GM18873 (cell line): ENCODE measurements at regions not wholly inside any gene's neighbourhood (a gene's known extent, or its start where the extent isn't known, plus 50 kb on each side); places are given as distances from the start of the nearest gene placed in this dataset.

Experiments used
- ATAC-seq: cut with Tn5 transposase; IDR thresholded peaks from one replicate; pipeline ENCODE4 v1.9.1; 2021; ENCODE audit warnings: mild to moderate bottlenecking, moderate library complexity, moderate number of reproducible peaks; ENCODE audit not compliant: unreplicated experiment, low FRiP score

- ATAC-seq: no peak
Measured at GRCh38 chr6:167730441-167730840, 96.3 kb upstream of the AFDN start.

- ATAC-seq: no peak
Measured at GRCh38 chr6:167731216-167731615, 95.5 kb upstream of the AFDN start.

- no peak for ATAC-seq
Measured at GRCh38 chr6:167731731-167732422, 94.8 kb upstream of the AFDN start.

GRCh38 chr6:167733740-167734661 is 92.7 kb upstream of the AFDN start:
- no peak for ATAC-seq

- ATAC-seq: no peak
Measured at GRCh38 chr6:167734662-167735083, 92.0 kb upstream of the AFDN start.

GRCh38 chr6:167735084-167735950 is 91.4 kb upstream of the AFDN start:
- no peak for ATAC-seq

GRCh38 chr6:167735951-167736288 is 90.8 kb upstream of the AFDN start:
- ATAC-seq: no peak

GRCh38 chr6:167736486-167737204 is 90.1 kb upstream of the AFDN start:
- ATAC-seq: no peak

- ATAC-seq: no peak
Measured at GRCh38 chr6:167737205-167737830, 89.4 kb upstream of the AFDN start.

GRCh38 chr6:167738386-167738785 is 88.3 kb upstream of the AFDN start:
- no peak for ATAC-seq

- ATAC-seq: no peak
Measured at GRCh38 chr6:167739721-167740475, 86.8 kb upstream of the AFDN start.

GRCh38 chr6:167742719-167743303 is 83.9 kb upstream of the AFDN start:
- ATAC-seq: no peak

- no peak for ATAC-seq
Measured at GRCh38 chr6:167744681-167745669, 81.7 kb upstream of the AFDN start.

GRCh38 chr6:167745670-167746389 is 80.9 kb upstream of the AFDN start:
- ATAC-seq: no peak

GRCh38 chr6:167746390-167746907 is 80.3 kb upstream of the AFDN start:
- no peak for ATAC-seq

GRCh38 chr6:167746975-167747374 is 79.7 kb upstream of the AFDN start:
- no peak for ATAC-seq

- ATAC-seq: no peak
Measured at GRCh38 chr6:167747645-167748044, 79.1 kb upstream of the AFDN start.
